Liver (tissue), 3 donors: ENCODE measurements at regions not wholly inside any gene's neighbourhood (a gene's known extent, or its start where the extent isn't known, plus 50 kb on each side); places are given as distances from the start of the nearest gene placed in this dataset.

ENCODE experiments used
- CTCF ChIP-seq: fragments of 150-350 bp; IDR thresholded peaks from 2 replicates; pipeline ENCODE4 v1.5.1; 2017; ENCODE audit warnings: improper control_type of control experiment, low read depth, low read length; ENCODE audit not compliant: missing input control
- FOXA1 ChIP-seq: IDR thresholded peaks from 2 replicates; pipeline ENCODE4 v1.6.1; 2016; ENCODE audit warnings: antibody characterized with exemption
- GABPA ChIP-seq, 2 donors: IDR thresholded peaks in 1 of 2; conservative IDR thresholded peaks in 1 of 2; 2 replicates each; pipeline ENCODE4 v1.6.1; 2016; ENCODE audit warnings: antibody characterized with exemption in 2 of 2, mild to moderate bottlenecking in 1 of 2, moderate library complexity in 1 of 2
- HNF4A ChIP-seq, 2 donors: conservative IDR thresholded peaks; 2 replicates each; pipeline ENCODE4 v1.6.1; 2016; ENCODE audit warnings: antibody characterized with exemption in 2 of 2, mild to moderate bottlenecking in 2 of 2
- JUND ChIP-seq, 2 donors: IDR thresholded peaks; 2 replicates each; pipeline ENCODE4 v1.6.1; 2016; ENCODE audit warnings: antibody characterized with exemption in 2 of 2
- MAX ChIP-seq: IDR thresholded peaks from 2 replicates; pipeline ENCODE4 v1.6.1; 2016; ENCODE audit warnings: antibody characterized with exemption
- NR2F2 ChIP-seq: IDR thresholded peaks from 2 replicates; pipeline ENCODE4 v1.6.1; 2016; ENCODE audit warnings: antibody characterized with exemption
- RAD21 ChIP-seq, 2 donors: IDR thresholded peaks; 2 replicates each; pipeline ENCODE4 v1.6.1; 2016; ENCODE audit warnings: antibody characterized with exemption in 2 of 2, mild to moderate bottlenecking in 2 of 2
- REST ChIP-seq: IDR thresholded peaks from 2 replicates; pipeline ENCODE4 v1.6.1; 2016; ENCODE audit warnings: antibody characterized with exemption, mild to moderate bottlenecking
- SP1 ChIP-seq: IDR thresholded peaks from 2 replicates; pipeline ENCODE4 v1.6.1; 2018; ENCODE audit warnings: antibody characterized with exemption, mild to moderate bottlenecking
- TAF1 ChIP-seq: conservative IDR thresholded peaks from 2 replicates; pipeline ENCODE4 v1.6.1; 2016; ENCODE audit warnings: antibody characterized with exemption, mild to moderate bottlenecking
- YY1 ChIP-seq: IDR thresholded peaks from 2 replicates; pipeline ENCODE4 v1.6.1; 2016; ENCODE audit warnings: antibody characterized with exemption, mild to moderate bottlenecking
- ZBTB33 ChIP-seq: IDR thresholded peaks from 2 replicates; pipeline ENCODE4 v1.6.1; 2016; ENCODE audit warnings: antibody characterized with exemption
- donor health status: healthy.
- donor health status: healthy.

GRCh38 chr10:78575400-78575799, 493.4 kb upstream of the ZMIZ1 start:
- no peak for TF ChIP-seq YY1
- TF ChIP-seq MAX: no peak
- TF ChIP-seq CTCF: no peak
- no peak for TF ChIP-seq HNF4A (conservative IDR thresholded peaks at IDR 0.05)
- TF ChIP-seq REST: no peak
- TF ChIP-seq SP1: no peak
- TF ChIP-seq FOXA1: no peak
- no peak for TF ChIP-seq GABPA (IDR thresholded peaks at IDR 0.05 in 1 of 2, conservative IDR thresholded peaks at IDR 0.05 in 1 of 2)
- no peak for TF ChIP-seq TAF1
- TF ChIP-seq ZBTB33: no peak
- TF ChIP-seq NR2F2: no peak
- TF ChIP-seq JUND (IDR thresholded peaks at IDR 0.05): no peak
- TF ChIP-seq RAD21 (IDR thresholded peaks at IDR 0.05): no peak
